ENCODE measurements at regions not wholly inside any gene's neighbourhood (a gene's known extent, or its start where the extent isn't known, plus 50 kb on each side); places are given as distances from the start of the nearest gene placed in this dataset.

DNA sequence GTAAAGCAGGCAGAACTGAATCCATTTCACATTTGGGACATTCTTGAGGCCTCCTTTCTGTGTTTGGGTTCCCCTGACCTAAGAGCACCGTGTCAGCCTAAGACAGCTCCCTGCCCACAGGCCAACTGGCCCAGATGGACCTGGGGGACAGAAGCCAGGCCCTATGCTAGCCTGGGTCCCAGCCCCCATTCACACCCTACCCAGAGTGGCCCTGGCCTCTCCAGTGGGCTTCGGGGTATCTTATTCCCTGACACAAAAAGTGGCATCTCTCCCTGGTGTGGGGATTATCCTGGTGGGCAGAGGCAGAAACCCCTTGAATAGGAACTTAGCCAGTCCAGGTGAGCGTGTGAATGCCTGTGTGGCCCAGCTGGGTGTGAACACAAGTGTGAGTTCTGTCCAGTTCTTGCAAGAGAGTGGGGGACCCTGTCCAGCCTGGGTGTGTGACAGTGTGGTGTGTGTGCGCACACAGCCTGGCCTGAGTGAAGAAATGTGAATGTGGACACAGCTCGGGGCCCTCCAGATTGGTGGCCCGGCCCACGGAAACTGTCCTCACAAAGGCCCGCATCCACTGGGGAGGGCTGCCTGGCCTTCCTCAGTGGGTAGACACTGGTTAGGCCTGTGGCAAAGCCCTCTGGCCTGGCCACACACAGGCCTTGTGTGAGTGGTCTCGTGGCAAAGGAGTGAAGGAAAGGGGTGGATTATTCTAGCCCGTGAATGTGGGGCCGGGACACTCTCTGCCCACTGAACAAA is 63.0 kb upstream of the HAAO start:
- TF ChIP-seq EZH2 (IDR thresholded peaks at IDR 0.05; ENCODE audit: insufficient read depth, poor library complexity, severe bottlenecking) (no peak), EZH2phosphoT487 (IDR thresholded peaks at IDR 0.05; ENCODE audit: insufficient read depth, low read depth) (no peak)
